ENCODE measurements at regions not wholly inside any gene's neighbourhood (a gene's known extent, or its start where the extent isn't known, plus 50 kb on each side); places are given as distances from the start of the nearest gene placed in this dataset.

DNA sequence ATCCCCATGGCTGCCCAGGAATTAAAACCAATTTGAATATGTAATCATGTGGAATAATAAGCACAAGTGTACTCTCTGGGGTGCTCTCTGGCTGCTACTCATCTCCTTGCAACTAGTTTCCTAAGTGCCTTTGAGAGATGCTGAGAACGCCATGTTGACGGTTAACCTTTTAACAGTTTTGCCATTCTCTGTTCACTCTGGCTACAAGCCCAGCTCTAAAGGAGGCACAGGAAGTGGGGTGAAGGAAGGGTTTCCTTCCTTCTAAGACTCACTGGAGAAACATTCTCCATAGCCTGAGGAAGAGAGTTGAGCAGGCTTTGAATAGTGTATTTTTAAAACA lies 122.0 kb upstream of the ZC3H12C start:
- no peak for DNase-seq (ENCODE audit: low spot score)

DNA sequence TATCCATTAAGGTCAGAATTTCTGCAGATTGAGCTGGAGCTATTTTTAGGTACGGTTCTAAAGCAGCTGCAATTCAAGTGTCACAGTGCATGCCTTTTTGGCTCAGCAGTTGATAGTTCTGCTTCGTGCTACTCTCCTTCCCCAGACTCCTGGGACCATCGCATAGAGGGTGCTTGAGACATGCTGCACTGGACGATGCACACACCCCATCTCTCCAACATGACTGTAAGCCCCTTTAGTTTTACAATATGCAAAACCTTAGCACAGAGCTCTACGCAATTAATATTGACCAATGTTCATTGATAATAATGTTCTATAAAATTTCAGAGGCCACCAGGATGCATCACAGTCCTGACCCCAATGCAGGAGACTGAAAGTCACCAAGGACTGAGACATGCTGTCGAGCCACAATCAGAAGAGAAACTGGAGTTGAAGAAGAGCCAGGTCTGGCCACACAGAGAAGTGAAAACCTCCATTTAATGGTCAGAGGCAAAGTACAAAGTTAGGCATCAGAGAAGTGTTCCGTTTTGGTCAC lies 120.9 kb upstream of the ZC3H12C start:
- DNase-seq (ENCODE audit: low spot score): no peak

DNA sequence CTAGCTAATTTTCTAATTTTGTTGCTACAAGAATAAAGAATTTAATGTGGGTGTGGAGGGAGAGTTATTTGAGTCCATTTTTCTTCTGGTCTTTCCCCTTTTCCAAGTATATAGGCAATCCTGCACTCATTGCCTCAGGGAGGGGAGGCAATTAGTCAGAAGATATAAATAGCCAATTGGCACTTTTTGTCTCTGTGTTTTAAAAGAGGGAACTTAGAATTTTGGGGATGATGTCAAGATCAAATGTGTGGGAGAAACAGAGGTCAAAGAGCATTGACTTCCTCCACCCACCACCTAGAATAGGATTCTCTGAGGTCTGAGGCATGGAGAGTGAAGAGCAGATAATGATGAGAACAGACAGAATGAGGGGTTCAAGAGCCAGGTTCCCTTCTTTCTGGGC lies 120.3 kb upstream of the ZC3H12C start:
- DNase-seq (ENCODE audit: low spot score): no peak

DNA sequence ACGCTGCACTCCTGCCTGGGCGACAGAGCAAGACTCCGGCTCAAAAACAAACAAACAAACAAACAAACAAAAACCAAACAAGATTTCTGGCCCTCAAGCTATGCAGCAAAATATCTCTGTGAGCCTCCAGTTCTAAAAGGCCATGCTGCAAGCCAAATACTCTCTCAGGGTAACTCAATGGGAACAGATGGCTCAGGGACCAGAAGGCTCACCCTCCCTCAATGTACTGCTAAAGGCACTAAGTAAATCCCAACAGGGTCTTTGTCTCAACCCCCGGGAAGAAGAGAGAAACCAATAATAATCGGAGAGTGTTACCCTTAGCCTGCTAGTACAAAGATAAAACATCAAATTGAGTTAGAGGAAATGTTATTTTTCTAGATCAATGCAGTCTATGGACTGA lies 119.7 kb upstream of the ZC3H12C start:
- DNase-seq (ENCODE audit: low spot score): no peak

DNA sequence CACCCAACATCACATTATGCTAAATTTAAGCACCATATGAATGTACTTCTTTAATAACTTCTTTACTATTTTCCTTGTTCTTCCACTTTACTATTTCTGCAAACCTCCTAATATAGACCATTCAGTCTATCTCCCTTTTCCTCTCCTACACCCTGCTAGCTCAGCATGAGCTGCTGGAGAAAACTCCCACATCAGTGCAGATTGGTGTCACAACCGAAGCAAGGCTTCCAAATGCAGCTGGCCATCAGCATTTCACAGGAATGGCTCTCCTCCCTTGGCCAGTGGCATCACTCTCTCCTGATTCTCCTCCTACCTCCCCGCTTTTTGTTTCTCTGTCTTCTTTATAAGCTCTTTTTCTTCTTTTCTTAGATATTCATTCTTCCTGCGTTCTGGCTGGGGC lies 118.7 kb upstream of the ZC3H12C start:
- no peak for DNase-seq (ENCODE audit: low spot score)

DNA sequence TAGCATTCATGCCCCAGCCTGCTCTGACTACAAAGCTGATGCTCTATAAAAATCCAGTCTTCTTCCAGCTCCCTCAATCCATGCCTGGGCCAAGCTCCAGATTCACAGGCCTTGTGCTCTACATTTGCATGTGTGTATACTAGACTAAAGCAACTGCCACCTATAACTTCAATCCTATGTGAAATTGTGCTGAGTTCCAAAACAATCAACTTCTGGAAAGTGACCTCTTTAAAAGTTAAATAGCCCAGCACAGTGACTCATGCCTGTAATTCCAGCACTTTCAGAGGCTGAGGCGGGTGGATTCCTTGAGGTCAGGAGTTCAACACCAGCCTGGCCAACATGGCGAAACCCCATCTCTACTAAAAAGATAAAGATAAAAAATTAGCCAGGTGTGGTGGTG lies 114.3 kb upstream of the ZC3H12C start:
- no peak for DNase-seq (ENCODE audit: low spot score)

DNA sequence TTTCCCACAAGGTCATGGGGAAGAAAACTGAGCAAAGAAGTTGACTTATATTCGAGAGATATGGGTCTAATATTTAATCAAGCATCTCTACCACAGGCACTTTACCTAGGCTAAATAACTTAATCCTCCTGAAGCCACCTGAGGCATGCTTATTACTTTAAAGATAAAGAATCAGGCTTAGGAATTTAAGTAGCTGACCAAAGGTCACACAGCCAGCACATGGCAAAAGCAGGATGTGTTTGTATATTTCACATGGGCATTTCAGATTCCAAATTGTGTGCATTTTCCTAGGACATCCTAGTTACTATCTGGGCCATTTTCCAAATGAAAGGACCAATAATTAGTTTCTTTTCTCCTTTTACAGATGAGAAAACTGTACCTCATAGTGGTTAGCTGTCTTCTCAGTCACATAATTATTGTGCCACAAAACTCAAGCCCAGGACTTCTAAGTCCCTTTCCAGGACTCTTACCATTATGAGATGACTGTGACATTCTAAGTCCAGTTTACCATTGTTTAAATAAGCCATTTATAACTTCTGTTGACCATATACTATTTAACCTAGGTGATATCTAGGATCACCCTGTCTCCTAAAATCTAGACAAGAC lies 112.1 kb upstream of the ZC3H12C start:
- no peak for DNase-seq (ENCODE audit: low spot score)

DNA sequence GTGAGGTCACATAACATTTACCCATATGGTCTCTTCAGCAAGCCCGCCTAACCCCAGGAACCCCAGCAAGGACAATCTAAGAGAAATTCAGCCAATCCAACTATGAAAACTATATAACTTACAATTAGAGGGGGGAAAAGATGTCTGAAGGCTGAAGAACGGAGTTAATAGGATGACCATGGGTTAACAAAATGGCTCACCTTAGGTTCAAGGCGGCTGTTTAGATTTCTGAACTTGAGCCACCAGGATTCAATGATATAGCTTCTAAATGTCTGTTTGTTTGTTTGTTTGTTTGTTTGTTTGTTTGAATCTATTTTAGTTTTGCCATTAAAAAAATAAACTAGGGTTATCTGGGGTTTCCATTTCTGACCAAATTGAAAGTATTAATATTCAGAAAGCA lies 109.8 kb upstream of the ZC3H12C start:
- DNase-seq (ENCODE audit: low spot score): no peak

DNA sequence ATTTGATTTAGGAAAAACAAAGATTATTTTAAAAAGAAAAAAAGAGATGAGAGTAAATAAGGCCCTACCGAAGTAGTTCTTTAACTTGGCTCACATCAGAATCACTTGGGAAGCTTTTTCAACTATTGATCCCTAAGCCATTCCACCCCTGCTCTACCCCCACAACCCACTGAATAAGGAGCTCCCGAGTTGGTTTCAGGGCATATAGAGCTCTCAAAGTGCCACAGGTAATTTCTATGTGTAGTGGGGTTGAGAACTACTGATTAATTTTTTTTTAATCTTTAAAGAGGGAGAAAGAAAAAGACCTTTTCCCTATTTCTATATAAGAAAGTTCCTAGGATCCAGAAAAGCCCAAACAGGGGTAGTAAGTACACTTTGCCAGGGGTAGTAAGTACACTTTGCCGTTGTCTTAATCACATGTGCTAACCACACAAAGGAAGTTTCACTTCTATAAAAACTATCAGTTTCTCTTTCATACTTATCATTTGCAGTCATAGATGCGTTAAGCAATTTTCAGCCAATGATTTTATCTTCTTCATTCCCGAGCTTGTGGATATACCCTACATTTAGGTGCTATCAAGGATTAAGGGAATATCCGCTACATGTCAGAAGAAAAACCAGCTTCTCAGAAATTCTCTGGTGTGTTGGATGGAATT lies 108.4 kb upstream of the ZC3H12C start:
- DNase-seq (ENCODE audit: low spot score): no peak

DNA sequence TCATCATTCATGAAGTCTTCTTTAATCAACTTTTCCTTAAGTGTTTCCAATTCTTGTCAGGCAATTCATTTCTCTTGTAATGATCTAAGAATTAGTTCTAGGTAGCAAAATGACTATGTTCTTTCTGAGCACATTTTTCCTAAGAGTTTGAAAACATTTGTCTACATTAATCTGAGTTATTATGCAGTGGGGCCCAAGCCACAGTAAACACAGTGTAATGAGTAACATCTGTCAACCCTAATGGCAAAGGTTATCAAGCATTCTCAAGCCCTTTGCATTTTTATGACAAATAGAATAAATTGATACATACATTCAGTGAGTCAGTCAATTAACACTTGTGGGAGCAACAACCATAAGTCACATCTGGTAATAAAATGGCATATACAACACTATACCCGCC lies 106.7 kb upstream of the ZC3H12C start:
- no peak for DNase-seq (ENCODE audit: low spot score)

DNA sequence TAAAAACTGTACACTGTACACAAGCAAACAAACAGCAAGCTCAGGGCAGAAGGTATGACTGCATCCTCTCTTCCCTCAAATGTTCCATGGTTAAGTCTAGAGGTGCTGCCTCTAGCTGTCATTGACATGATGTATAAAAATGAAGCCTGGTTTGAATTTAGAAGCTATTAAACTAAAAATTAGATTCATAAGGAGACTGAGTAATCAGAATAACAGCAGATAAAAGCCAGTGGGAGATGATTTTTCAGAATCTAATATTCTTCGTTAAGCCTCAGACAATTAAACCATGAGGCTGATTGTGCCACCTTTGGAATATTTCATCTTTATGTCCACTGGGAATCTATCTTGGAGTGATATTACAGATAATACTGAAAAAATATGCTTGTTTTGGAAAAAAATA lies 101.4 kb upstream of the ZC3H12C start:
- DNase-seq (ENCODE audit: low spot score): no peak

DNA sequence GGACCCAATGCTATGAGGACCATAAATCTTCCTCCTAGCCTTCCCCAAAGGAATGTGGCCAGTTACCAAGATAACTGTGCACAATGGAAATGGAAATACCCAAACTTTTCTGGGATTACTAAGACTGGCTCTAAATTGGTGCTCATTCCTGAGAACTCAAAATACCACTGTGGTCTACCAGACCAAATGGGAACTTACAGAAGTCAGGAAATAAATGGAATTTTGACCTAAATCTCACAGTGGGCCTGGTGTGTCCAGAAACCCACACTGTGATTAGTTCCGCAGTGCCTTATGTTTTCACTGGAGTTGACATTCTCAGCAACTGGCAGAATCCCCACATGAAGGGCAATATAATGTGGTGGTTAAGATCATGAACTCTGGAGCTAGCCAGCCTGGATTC lies 99.4 kb upstream of the ZC3H12C start:
- no peak for DNase-seq (ENCODE audit: low spot score)

DNA sequence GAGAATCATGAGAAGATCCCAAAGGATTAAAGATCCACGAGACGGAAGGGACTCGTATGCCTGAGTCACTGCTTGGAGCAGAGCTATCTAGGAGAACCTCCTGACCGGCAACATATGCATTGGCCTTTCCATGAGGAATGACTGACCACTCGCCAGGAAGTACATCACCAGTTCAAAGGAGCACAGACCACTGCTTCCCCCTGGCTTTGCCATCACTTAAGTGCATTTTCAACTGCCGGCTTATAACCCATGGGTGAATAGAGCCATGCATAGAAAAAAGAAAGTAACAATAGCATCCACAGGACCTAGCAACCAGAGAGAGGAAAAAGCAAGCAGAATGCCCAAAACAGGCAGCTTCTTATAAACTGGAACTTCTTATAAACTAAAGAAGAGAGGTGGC lies 98.3 kb upstream of the ZC3H12C start:
- DNase-seq (ENCODE audit: low spot score): no peak

DNA sequence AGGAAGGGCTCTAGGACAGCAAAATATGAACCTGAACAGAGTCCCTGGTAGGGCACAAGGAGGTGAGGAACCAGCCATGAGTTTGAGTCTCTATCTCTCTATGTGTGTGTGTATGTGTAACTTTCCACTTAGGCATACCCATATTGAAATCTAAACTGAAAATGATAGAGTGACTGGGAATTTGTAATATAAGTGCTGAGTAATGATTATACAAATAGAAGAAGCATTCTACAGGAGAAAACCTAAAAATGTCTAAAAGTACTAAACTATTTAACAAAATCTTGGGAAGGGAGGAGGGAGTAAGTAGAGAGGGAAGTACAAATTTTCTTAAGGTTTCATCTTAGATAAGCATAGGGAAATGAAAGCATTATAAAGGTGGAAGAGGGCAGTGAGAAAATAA lies 97.1 kb upstream of the ZC3H12C start:
- no peak for DNase-seq (ENCODE audit: low spot score)

DNA sequence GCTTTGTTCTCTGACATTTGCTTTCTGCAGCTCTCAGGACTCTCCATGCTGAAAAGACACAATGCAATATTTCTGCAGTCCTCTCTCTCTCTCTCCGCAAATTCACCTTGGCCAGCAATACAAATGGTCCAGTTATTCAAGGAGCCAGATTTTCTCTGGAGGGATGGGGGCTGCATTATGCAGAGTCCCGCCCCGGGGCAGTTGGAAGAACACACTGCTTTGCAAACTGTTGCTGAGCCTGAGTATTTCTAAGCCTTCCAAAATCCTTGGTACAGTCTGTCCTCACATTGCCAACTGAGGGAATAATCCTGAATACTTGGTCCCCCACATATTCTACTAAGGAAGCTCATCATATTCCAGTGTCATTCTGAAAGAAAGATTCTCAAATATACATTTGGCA lies 94.3 kb upstream of the ZC3H12C start:
- DNase-seq (ENCODE audit: low spot score): no peak

DNA sequence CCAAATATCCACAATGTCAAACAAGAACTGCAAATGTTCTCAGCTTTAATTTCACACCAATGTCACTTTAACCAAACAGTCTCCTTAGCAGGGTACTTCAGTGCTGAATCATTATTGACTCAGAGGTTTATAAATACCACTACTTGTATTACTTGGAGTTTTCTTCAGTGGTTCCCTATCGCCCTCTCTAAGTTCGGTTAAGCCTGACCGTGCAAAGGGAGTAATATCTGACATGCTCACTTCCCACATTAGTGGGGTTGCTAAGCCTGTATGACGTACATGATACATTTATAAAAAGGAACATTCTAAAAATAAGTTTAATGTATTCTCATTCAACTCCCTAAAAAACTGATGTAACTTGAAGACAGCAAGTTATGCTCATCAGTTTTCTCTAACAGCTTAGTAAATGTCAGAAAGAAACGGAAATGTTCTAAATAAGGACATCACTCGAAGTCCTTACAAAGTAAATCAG lies 93.1 kb upstream of the ZC3H12C start:
- DNase-seq (ENCODE audit: low spot score): no peak

DNA sequence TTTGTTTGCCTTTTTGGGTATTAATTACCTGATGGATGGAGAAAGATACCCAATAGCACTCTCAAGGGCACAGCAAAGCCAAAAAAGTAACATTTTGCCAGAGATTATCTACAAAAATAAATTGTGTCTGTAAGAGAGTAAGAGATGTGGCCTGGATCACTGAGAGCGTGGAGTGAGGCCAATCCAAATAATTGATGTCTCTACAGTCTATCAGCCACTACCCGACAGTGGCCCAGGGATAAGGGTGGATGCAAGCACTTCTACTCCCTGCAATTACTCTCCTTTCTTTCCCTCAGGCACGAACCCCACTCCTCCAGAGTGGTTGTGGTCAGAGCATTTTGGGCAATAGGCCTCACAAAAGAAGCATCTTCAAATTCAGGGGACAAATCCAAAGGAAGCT lies 92.3 kb upstream of the ZC3H12C start:
- no peak for DNase-seq (ENCODE audit: low spot score)

DNA sequence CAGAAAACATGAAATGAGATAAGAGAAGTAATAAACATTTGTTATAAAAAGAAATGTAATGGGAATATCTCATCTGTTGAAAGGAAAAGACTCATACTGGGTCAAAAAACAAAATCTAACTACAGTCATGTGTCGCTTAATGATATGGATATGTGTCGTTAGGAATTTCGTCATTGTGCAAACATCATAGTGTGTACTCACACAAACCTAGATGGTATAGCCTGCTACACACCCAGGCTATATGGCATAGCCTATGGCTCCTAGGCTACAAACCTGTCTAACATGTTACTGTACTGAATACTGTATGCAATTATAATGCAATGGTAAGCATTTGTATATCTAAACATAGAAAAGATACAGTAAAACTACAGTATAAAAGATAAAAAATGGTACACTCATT lies 89.8 kb upstream of the ZC3H12C start:
- no peak for DNase-seq (ENCODE audit: low spot score)

DNA sequence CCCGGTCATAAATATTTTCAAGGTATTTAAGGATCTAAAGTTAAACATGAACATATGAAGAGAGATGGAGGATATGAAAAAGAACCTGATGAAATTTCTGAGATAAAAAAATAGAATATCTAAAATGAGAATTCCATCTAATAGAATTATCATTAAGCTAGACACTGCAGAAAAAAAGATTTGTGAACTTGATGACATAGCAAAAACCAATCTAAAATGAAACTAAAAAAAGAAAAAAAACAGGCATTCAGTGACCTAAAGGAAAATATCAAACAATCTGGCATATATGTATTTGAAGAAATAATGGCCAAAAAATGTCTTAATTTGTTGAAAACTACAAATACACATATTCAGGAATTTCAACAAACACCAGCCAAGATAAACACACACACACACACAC lies 81.6 kb upstream of the ZC3H12C start:
- no peak for DNase-seq (ENCODE audit: low spot score)

DNA sequence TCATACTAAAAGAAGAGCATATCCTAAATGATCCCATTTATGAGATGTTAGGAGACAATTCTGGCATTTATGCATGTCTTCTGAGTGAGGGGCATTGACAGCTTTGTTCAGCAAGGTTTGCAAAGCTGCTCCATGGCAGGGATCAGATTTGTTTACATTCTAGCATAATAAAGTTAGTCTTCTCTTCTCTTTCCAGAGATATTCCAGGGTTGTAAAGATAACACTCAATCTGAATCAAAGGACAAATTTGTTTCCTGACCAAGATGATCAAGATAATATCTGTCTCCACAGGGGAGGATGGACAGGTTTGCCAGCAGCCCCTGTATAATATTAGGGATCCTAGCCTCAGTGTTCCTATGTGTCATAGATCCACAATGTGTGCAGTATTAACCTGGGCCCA lies 77.5 kb upstream of the ZC3H12C start:
- DNase-seq (ENCODE audit: low spot score): no peak

DNA sequence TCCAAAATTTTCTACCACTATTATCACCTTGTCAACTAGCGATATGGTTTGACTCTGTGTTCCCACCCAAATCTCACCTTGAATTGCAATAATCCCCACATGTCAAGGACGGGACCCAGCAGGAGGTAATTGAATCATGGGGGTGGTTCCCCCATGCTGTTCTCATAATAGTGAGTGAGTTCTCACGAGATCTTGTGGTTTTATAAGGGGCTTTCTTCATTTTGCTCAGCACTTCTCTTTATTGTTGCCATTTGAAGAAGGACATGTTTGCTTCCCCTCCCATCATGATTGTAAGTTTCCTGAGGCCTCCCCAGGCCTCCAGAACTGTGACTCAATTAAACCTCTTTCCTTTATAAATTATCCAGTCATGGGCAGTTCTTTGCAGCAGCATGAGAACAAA lies 73.5 kb upstream of the ZC3H12C start:
- DNase-seq (ENCODE audit: low spot score): no peak

DNA sequence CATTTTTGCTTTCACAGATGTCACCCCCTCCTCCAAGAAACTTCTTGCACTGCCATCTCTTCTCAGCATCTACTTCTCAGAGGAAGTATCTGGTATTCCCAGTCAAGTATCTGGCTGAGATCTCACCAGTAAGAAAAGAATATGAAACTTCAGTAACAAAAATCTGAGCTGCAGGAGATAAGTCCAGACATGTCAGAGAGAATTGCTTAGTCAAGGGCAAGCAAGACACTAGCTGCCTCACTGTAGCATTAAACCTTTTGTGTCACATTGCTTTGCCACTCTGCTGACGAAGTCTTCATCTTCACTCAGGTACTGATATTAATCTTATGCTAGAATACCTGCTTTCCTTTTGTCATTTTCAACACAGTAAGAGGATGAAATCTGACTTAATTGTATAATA lies 70.6 kb upstream of the ZC3H12C start:
- DNase-seq (ENCODE audit: low spot score): no peak

DNA sequence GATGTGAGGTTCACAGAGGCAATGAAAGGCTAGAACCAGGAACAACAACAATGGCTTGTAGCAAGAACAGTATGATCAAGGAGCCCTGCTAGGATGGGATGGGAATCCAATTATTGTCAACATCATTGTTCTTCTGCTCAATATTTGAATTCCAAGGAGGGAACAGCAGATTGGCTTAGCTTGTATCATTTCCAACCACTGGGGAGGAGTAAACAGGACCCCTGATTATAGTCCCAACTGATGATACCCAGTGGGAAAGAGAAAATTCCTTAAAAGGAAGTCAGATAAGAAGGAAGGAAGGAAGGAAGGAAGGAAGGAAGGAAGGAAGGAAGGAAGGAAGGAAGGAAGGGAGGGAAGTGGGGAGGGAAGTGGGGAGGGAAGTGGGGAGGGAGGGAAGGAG lies 69.5 kb upstream of the ZC3H12C start:
- no peak for DNase-seq (ENCODE audit: low spot score)

Data from mucosa of gallbladder (tissue), 1 donor.